ENCODE measurements at regions not wholly inside any gene's neighbourhood (a gene's known extent, or its start where the extent isn't known, plus 50 kb on each side); places are given as distances from the start of the nearest gene placed in this dataset.

GRCh38 chr22:42198226-42198625 is 67.6 kb upstream of the CYP2D6 start:
- peaks cover 29% of the 10 kb centered on the region for H3K36me3 Mint-ChIP-seq (ENCODE audit: low read depth)
- intact Hi-C loops (cut with micrococcal nuclease), result no loop called here
- ATAC-seq (ENCODE audit: low read depth), result no peak
- TF ChIP-seq, protein P1, sequence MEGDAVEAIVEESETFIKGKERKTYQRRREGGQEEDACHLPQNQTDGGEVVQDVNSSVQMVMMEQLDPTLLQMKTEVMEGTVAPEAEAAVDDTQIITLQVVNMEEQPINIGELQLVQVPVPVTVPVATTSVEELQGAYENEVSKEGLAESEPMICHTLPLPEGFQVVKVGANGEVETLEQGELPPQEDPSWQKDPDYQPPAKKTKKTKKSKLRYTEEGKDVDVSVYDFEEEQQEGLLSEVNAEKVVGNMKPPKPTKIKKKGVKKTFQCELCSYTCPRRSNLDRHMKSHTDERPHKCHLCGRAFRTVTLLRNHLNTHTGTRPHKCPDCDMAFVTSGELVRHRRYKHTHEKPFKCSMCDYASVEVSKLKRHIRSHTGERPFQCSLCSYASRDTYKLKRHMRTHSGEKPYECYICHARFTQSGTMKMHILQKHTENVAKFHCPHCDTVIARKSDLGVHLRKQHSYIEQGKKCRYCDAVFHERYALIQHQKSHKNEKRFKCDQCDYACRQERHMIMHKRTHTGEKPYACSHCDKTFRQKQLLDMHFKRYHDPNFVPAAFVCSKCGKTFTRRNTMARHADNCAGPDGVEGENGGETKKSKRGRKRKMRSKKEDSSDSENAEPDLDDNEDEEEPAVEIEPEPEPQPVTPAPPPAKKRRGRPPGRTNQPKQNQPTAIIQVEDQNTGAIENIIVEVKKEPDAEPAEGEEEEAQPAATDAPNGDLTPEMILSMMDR (IDR thresholded peaks at IDR 0.05), result no peak
- POLR2A ChIA-PET, result interaction anchor here (0.7 kb wide), 1 partner anchor 354 kb away, joined by 4 read pairs; no protein-coding TSS in a partner anchor
- CTCF ChIA-PET, result no interaction called here
- H3K4me3 Mint-ChIP-seq, result no peak overlapping the region
- peaks cover 38% of the 10 kb centered on the region for H3K4me1 Mint-ChIP-seq
- H3K27ac Mint-ChIP-seq, result no peak overlapping the region
- H3K27me3 Mint-ChIP-seq, result no peaks in the 10 kb centered on the region
- H3K9me3 Mint-ChIP-seq, result no peaks in the 10 kb centered on the region
- DNase-seq, result no peak

DNA sequence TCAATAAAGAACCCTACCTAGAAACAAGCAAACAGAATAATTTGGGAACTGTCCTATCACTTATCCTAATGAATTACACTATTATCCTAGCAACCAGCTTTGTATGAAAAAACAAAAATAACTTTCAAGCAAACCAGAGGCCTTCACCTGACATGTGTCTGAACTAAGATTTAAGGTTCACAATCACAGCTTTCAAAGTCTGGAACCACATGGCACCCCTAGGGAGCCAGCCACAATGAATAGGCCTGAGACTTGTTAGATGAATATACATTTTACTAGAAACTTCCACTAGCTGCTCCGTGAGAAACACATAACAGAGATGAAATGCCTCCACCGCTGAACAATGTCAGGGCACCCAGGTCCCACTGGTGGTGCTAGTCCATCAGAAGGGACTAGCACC is 65.8 kb upstream of the CYP2D6 start:
- TF ChIP-seq, protein P1 (IDR thresholded peaks at IDR 0.05), result no peak
- ATAC-seq (ENCODE audit: low read depth), result no peak
- Mint-ChIP-seq H3K27me3 (no peaks in the 10 kb centered on the region), H3K27ac (no peak overlapping the region), H3K9me3 (no peaks in the 10 kb centered on the region), H3K4me3 (no peak overlapping the region), H3K4me1 (peaks cover 29% of the 10 kb centered on the region), H3K36me3 (ENCODE audit: low read depth) (peaks cover 20% of the 10 kb centered on the region)
- ChIA-PET CTCF (no interaction called here), POLR2A (interaction anchor here (0.6 kb wide), 1 partner anchor 17 kb away, joined by 5 read pairs; no protein-coding TSS in a partner anchor)
- DNase-seq, result no peak
- intact Hi-C loops (cut with micrococcal nuclease), result no loop called here

GRCh38 chr22:42194953-42195352 is 64.3 kb upstream of the CYP2D6 start:
- no peak overlapping the region for H3K27ac Mint-ChIP-seq
- peaks cover 8% of the 10 kb centered on the region for H3K36me3 Mint-ChIP-seq (ENCODE audit: low read depth)
- peaks cover 29% of the 10 kb centered on the region for H3K4me1 Mint-ChIP-seq
- ATAC-seq (ENCODE audit: low read depth) (no peak), DNase-seq (no peak)
- H3K4me3 Mint-ChIP-seq, result no peak overlapping the region
- intact Hi-C loops (cut with micrococcal nuclease), result no loop called here
- ChIA-PET CTCF (no interaction called here), POLR2A (no interaction called here)
- TF ChIP-seq, protein P1 (IDR thresholded peaks at IDR 0.05), result no peak
- H3K9me3 Mint-ChIP-seq, result no peaks in the 10 kb centered on the region
- H3K27me3 Mint-ChIP-seq, result no peaks in the 10 kb centered on the region

DNA sequence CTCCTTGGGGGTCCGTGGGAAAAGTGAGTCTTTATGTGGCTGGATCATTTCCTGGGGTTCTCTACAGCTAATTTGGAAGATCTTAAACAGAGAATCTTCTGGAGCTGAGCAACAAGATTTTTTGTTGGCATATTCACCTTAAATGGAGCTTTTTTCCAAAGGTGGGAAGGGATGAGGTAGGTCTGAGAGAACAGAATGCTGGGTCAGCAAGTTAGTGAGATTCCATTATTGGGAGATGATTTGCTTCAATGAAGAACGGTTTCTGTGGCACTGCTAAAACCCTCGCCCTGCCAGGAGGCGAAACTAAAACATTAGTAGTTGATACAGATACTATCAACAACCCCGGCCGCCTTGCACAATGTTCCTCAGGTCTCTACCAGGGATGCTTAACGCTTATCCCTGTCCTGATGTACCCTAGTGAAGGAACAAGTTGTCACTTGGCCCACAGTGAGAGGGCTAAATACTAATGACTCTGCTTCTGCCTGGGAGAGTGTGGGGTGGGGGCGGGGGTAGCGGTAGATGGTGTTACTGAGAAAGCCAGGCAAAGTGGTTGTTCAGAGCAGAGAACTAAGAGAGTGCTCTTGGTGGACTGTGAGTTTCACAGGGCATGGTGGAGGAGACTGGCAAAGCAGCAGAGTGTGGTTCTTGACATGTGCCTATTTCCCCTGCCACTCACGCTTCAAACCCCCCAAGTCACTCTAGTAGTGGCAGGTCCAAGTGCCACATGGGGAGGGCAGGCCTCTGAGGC is 63.7 kb upstream of the CYP2D6 start:
- no peak for DNase-seq
- Mint-ChIP-seq H3K27me3 (no peaks in the 10 kb centered on the region), H3K9me3 (no peaks in the 10 kb centered on the region), H3K4me3 (no peak overlapping the region), H3K4me1 (peaks cover 29% of the 10 kb centered on the region), H3K27ac (no peak overlapping the region), H3K36me3 (ENCODE audit: low read depth) (peaks cover 5% of the 10 kb centered on the region)
- CTCF ChIA-PET, result no interaction called here
- POLR2A ChIA-PET, result no interaction called here
- TF ChIP-seq, protein P1 (IDR thresholded peaks at IDR 0.05), result no peak
- intact Hi-C loops (cut with micrococcal nuclease), result no loop called here
- ATAC-seq (ENCODE audit: low read depth), result no peak

DNA sequence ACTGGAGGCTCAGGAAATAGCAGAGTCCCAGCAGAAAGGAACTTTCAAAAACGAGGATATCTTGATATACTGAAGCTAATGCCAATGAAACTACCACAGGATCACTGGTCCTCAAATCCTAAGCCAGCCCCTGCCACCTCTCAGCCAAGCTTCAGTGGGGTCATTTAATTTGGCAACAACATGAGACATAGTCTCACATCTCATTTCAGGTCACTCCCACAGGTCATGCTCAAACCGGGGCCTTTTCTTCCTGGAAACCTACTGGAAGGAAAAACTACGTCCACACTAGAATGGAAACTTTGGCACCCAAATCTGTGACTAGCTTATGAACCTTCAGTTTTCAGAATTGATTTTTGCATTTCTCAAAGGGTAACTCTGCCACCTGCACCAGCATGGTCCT is 61.9 kb upstream of the CYP2D6 start:
- CTCF ChIA-PET, result no interaction called here
- ATAC-seq (ENCODE audit: low read depth), result no peak
- Mint-ChIP-seq H3K9me3 (no peaks in the 10 kb centered on the region), H3K27me3 (no peaks in the 10 kb centered on the region), H3K4me3 (no peak overlapping the region), H3K36me3 (ENCODE audit: low read depth) (peaks cover 15% of the 10 kb centered on the region), H3K27ac (no peak overlapping the region), H3K4me1 (peaks cover 33% of the 10 kb centered on the region)
- TF ChIP-seq, protein P1 (IDR thresholded peaks at IDR 0.05), result no peak
- intact Hi-C loops (cut with micrococcal nuclease), result no loop called here
- POLR2A ChIA-PET, result no interaction called here
- no peak for DNase-seq
